HCT116 (cell line): ENCODE measurements at regions not wholly inside any gene's neighbourhood (a gene's known extent, or its start where the extent isn't known, plus 50 kb on each side); places are given as distances from the start of the nearest gene placed in this dataset.

Source experiments
- CEBPB ChIP-seq: IDR thresholded peaks from 2 replicates; pipeline ENCODE4 v1.6.1; 2012; ENCODE audit warnings: low read depth
- CTCF ChIP-seq, 3 experiments: fragments of 200-600 bp in 1 of 3; sonication (generic) in 1 of 3; IDR thresholded peaks in 2 of 3; conservative IDR thresholded peaks in 1 of 3; 2 replicates each; pipeline ENCODE4 v1.5.1; 2012 to 2017; ENCODE audit warnings: low read depth in 2 of 3, low read length in 2 of 3, antibody characterized with exemption in 1 of 3, borderline replicate concordance in 1 of 3, control low read depth in 1 of 3, mild to moderate bottlenecking in 1 of 3, mixed read lengths in 1 of 3, mixed run types in 1 of 3, moderate library complexity in 1 of 3; ENCODE audit not compliant: insufficient read depth in 1 of 3
- EZH2 ChIP-seq: fragments of 200-600 bp; sonication (generic); IDR thresholded peaks from 2 replicates; pipeline ENCODE4 v1.6.1; 2017; ENCODE audit warnings: antibody characterized with exemption, mixed run types
- EZH2phosphoT487 ChIP-seq: fragments of 200-600 bp; IDR thresholded peaks from 2 replicates; pipeline ENCODE4 v1.6.1; 2018; ENCODE audit warnings: antibody characterized with exemption, borderline replicate concordance
- FOSL1 ChIP-seq: IDR thresholded peaks from 2 replicates; pipeline ENCODE4 v1.6.1; 2012; ENCODE audit warnings: low read depth
- JUND ChIP-seq: IDR thresholded peaks from 2 replicates; pipeline ENCODE4 v1.6.1; 2012
- MAX ChIP-seq: IDR thresholded peaks from 2 replicates; pipeline ENCODE4 v1.6.1; 2012
- POLR2A ChIP-seq: IDR thresholded peaks from 2 replicates; pipeline ENCODE4 v1.7.0; 2011; ENCODE audit warnings: borderline replicate concordance; ENCODE audit not compliant: insufficient read depth, insufficient read length; ENCODE audit errors: extremely low read depth
- REST ChIP-seq: IDR thresholded peaks from 2 replicates; pipeline ENCODE4 v1.6.1; 2012; ENCODE audit warnings: low read depth
- SIN3A ChIP-seq: IDR thresholded peaks from 2 replicates; pipeline ENCODE4 v1.6.1; 2012; ENCODE audit warnings: low read depth
- SP1 ChIP-seq: IDR thresholded peaks from 2 replicates; pipeline ENCODE4 v1.6.1; 2012; ENCODE audit warnings: low read depth
- YY1 ChIP-seq: IDR thresholded peaks from 2 replicates; pipeline ENCODE4 v1.6.1; 2011; ENCODE audit warnings: low read length, low read depth, moderate library complexity, mild to moderate bottlenecking; ENCODE audit not compliant: insufficient replicate concordance; ENCODE audit errors: extremely low read depth
- ZNF274 ChIP-seq: fragments of 200-500 bp; sonication (Bioruptor generic); IDR thresholded peaks from 2 replicates; pipeline ENCODE4 v1.6.1; 2014; ENCODE audit warnings: mild to moderate bottlenecking, low read depth, low read length, inconsistent platforms

- TF ChIP-seq SIN3A (no peak), FOSL1 (no peak), CTCF (IDR thresholded peaks at IDR 0.05 in 2 of 3, conservative IDR thresholded peaks at IDR 0.05 in 1 of 3; ENCODE audit: borderline replicate concordance in 1 of 3, insufficient read depth in 1 of 3, low read depth in 2 of 3, low read length in 2 of 3) (no peak), POLR2A (no peak), REST (no peak), EZH2 (no peak), EZH2phosphoT487 (no peak), YY1 (no peak), ZNF274 (no peak), JUND (no peak), SP1 (no peak), CEBPB (no peak), MAX (no peak)
Measured at GRCh38 chr5:98424681-98425450, 348.6 kb upstream of the RGMB start.
